Neural cell (in vitro differentiated cells): ENCODE measurements at regions not wholly inside any gene's neighbourhood (a gene's known extent, or its start where the extent isn't known, plus 50 kb on each side); places are given as distances from the start of the nearest gene placed in this dataset.
"Not testable (repeated sequence)": the region's sequence is repeated elsewhere in the genome, so short reads cannot be mapped to it uniquely, and the experiment has no call there.

Experiments
- H2AFZ ChIP-seq: fragments of 200-600, 300-800 bp; sonication (generic), shearing (Covaris generic); 2 replicates; pipeline ENCODE4 v1.6.0; 2014; ENCODE audit warnings: low read depth, mild to moderate bottlenecking, antibody characterized with exemption, low read length, moderate library complexity
- H3F3A ChIP-seq: fragments of 200-600 bp; shearing (Covaris generic); 2 replicates; pipeline ENCODE4 v1.6.1; 2016; ENCODE audit warnings: mild to moderate bottlenecking, moderate library complexity, mixed read lengths, antibody characterized with exemption, low read length; ENCODE audit not compliant: insufficient read depth, poor library complexity, severe bottlenecking
- H3K27ac ChIP-seq: fragments of 200-600, 300-800 bp; sonication (generic), shearing (Covaris generic); 2 replicates; pipeline ENCODE4 v1.5.1; 2014; ENCODE audit warnings: mild to moderate bottlenecking, low read length, moderate library complexity
- H3K27me3 ChIP-seq: fragments of 300-800, 200-600 bp; sonication (generic), shearing (Covaris generic); 2 replicates; pipeline ENCODE4 v1.6.0; 2014; ENCODE audit warnings: mild to moderate bottlenecking, low read depth, low read length, moderate library complexity; ENCODE audit not compliant: insufficient read depth
- H3K36me3 ChIP-seq: fragments of 300-800, 200-600 bp; sonication (generic), shearing (Covaris generic); 2 replicates; pipeline ENCODE4 v1.5.1; 2014; ENCODE audit warnings: mild to moderate bottlenecking, antibody characterized with exemption, low read length, moderate library complexity; ENCODE audit not compliant: insufficient read depth
- H3K4me2 ChIP-seq: fragments of 300-800, 200-600 bp; sonication (generic), shearing (Covaris generic); 2 replicates; pipeline ENCODE4 v1.6.0; 2014; ENCODE audit warnings: mild to moderate bottlenecking, low read length
- H3K4me3 ChIP-seq: fragments of 300-800, 200-600 bp; sonication (generic), shearing (Covaris generic); 2 replicates; pipeline ENCODE4 v1.5.1; 2014; ENCODE audit warnings: mild to moderate bottlenecking, low read length, moderate library complexity
- H3K79me2 ChIP-seq: fragments of 200-600 bp; shearing (Covaris generic); replicated peaks from 2 replicates; pipeline ENCODE4 v1.6.0; 2014; ENCODE audit warnings: mild to moderate bottlenecking, low read length, moderate library complexity; ENCODE audit not compliant: insufficient read depth
- H3K9ac ChIP-seq: fragments of 300-800, 200-600 bp; sonication (generic), shearing (Covaris generic); 2 replicates; pipeline ENCODE4 v1.6.1; 2016; ENCODE audit warnings: mild to moderate bottlenecking, low read length, mixed read lengths
- H3K9me2 ChIP-seq: fragments of 200-600 bp; shearing (Covaris generic); 2 replicates; pipeline ENCODE4 v1.6.1; 2016; ENCODE audit warnings: mild to moderate bottlenecking, low read length, mixed read lengths; ENCODE audit not compliant: insufficient read depth
- H3K9me3 ChIP-seq: fragments of 200-600, 300-800 bp; sonication (generic), shearing (Covaris generic); 2 replicates; pipeline ENCODE4 v1.6.1; 2016; ENCODE audit warnings: mild to moderate bottlenecking, mixed run types, low read length, moderate library complexity, mixed read lengths
- H4K20me1 ChIP-seq: fragments of 200-600 bp; shearing (Covaris generic); 2 replicates; pipeline ENCODE4 v1.6.1; 2016; ENCODE audit warnings: mild to moderate bottlenecking, mixed run types; ENCODE audit not compliant: insufficient read depth
- EP300 ChIP-seq: fragments of 450-650 bp; conservative IDR thresholded peaks from 2 replicates; pipeline ENCODE4 v1.6.1; 2014; ENCODE audit warnings: antibody characterized with exemption, mild to moderate bottlenecking, moderate library complexity; ENCODE audit not compliant: poor library complexity, severe bottlenecking
- EZH2 ChIP-seq: fragments of 200-600, 300-800 bp; shearing (Covaris generic), sonication (generic); IDR thresholded peaks from 2 replicates; pipeline ENCODE4 v1.6.1; 2014; ENCODE audit warnings: antibody characterized with exemption, low read length, borderline replicate concordance, mild to moderate bottlenecking; ENCODE audit not compliant: insufficient read depth, poor library complexity, severe bottlenecking
- MXI1 ChIP-seq: fragments of 450-650 bp; conservative IDR thresholded peaks from 2 replicates; pipeline ENCODE4 v1.6.1; 2014; ENCODE audit warnings: antibody characterized with exemption, mild to moderate bottlenecking; ENCODE audit not compliant: poor library complexity, severe bottlenecking
- POLR2AphosphoS5 ChIP-seq: IDR thresholded peaks from 2 replicates; pipeline ENCODE4 v1.6.1; 2012
- RAD21 ChIP-seq: fragments of 450-650 bp; conservative IDR thresholded peaks from 2 replicates; pipeline ENCODE4 v1.6.1; 2014; ENCODE audit warnings: antibody characterized with exemption, mild to moderate bottlenecking, moderate library complexity
- SMC3 ChIP-seq: fragments of 450-650 bp; conservative IDR thresholded peaks from 2 replicates; pipeline ENCODE4 v1.6.1; 2014; ENCODE audit warnings: antibody characterized with exemption, mild to moderate bottlenecking, moderate library complexity; ENCODE audit not compliant: poor library complexity
- TAF1 ChIP-seq: IDR thresholded peaks from 2 replicates; pipeline ENCODE4 v1.6.1; 2012; ENCODE audit warnings: low read depth
- TF ChIP-seq, protein P1 (sequence below): fragments of 450-650 bp; IDR thresholded peaks from 2 replicates; pipeline ENCODE4 v1.5.1; 2014; ENCODE audit warnings: antibody characterized with exemption, mild to moderate bottlenecking, moderate library complexity; ENCODE audit not compliant: poor library complexity, severe bottlenecking
- TF ChIP-seq, protein P2 (sequence below): IDR thresholded peaks from 2 replicates; pipeline ENCODE4 v1.6.1; 2012; ENCODE audit warnings: borderline replicate concordance

DNA sequence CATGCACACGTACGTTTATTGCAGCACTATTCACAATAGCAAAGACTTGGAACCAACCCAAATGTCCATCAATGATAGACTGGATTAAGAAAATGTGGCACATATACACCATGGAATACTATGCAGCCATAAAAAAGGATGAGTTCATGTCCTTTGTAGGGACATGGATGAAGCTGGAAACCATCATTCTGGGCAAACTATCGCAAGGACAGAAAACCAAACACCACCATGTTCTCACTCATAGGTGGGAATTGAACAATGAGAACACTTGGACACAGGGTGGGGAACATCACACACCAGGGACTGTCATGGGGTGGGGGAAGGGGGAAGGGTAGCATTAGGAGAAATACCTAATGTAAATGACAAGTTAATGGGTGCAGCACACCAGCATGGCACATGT, 94.8 kb upstream of the NDUFV2 start:
- H3K36me3 ChIP-seq, H3K9ac ChIP-seq, H3K79me2 ChIP-seq, H2AFZ ChIP-seq, H3F3A ChIP-seq, H3K9me2 ChIP-seq, H3K27me3 ChIP-seq, H3K9me3 ChIP-seq, H3K4me2 ChIP-seq, H3K4me3 ChIP-seq, H4K20me1 ChIP-seq, H3K27ac ChIP-seq: not testable (repeated sequence)

DNA sequence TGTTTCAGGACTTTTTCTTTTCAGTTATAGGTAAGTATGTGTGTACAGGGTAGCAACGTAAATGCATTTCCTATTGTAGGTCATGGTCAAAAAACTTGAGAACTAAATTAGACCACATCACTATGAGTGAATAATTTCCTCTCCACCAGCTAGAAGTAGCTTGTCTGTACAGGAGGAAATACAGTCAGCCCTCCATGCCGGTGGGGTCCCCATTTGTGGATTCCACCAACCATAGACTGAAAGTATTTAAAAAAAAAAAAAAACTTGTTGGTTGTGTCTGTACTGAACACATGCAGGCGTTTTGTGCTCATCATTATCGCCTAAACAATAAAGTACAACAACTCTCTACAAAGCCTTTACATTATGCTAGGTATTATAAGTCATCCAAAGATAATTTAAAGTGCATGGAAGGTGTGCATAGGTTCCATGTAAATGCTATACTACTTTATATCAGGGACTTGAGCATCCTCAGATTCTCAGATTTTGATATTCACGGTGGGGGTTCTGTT, 94.2 kb upstream of the NDUFV2 start:
- no peak overlapping the region for H3K27ac ChIP-seq
- H4K20me1 ChIP-seq, result no peaks in the 10 kb centered on the region
- no peaks in the 10 kb centered on the region for H3K27me3 ChIP-seq
- no peak overlapping the region for H3K4me3 ChIP-seq
- no peaks in the 10 kb centered on the region for H3F3A ChIP-seq
- H3K79me2 ChIP-seq, result no peaks in the 10 kb centered on the region
- no peak overlapping the region for H2AFZ ChIP-seq
- no peaks in the 10 kb centered on the region for H3K9me2 ChIP-seq
- no peak overlapping the region for H3K9ac ChIP-seq
- TF ChIP-seq SMC3 (no peak), EZH2 (no peak), EP300 (no peak), POLR2AphosphoS5 (no peak), TAF1 (no peak), RAD21 (no peak), MXI1 (no peak)
- TF ChIP-seq, protein P1, sequence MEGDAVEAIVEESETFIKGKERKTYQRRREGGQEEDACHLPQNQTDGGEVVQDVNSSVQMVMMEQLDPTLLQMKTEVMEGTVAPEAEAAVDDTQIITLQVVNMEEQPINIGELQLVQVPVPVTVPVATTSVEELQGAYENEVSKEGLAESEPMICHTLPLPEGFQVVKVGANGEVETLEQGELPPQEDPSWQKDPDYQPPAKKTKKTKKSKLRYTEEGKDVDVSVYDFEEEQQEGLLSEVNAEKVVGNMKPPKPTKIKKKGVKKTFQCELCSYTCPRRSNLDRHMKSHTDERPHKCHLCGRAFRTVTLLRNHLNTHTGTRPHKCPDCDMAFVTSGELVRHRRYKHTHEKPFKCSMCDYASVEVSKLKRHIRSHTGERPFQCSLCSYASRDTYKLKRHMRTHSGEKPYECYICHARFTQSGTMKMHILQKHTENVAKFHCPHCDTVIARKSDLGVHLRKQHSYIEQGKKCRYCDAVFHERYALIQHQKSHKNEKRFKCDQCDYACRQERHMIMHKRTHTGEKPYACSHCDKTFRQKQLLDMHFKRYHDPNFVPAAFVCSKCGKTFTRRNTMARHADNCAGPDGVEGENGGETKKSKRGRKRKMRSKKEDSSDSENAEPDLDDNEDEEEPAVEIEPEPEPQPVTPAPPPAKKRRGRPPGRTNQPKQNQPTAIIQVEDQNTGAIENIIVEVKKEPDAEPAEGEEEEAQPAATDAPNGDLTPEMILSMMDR, result no peak
- TF ChIP-seq, protein P2, sequence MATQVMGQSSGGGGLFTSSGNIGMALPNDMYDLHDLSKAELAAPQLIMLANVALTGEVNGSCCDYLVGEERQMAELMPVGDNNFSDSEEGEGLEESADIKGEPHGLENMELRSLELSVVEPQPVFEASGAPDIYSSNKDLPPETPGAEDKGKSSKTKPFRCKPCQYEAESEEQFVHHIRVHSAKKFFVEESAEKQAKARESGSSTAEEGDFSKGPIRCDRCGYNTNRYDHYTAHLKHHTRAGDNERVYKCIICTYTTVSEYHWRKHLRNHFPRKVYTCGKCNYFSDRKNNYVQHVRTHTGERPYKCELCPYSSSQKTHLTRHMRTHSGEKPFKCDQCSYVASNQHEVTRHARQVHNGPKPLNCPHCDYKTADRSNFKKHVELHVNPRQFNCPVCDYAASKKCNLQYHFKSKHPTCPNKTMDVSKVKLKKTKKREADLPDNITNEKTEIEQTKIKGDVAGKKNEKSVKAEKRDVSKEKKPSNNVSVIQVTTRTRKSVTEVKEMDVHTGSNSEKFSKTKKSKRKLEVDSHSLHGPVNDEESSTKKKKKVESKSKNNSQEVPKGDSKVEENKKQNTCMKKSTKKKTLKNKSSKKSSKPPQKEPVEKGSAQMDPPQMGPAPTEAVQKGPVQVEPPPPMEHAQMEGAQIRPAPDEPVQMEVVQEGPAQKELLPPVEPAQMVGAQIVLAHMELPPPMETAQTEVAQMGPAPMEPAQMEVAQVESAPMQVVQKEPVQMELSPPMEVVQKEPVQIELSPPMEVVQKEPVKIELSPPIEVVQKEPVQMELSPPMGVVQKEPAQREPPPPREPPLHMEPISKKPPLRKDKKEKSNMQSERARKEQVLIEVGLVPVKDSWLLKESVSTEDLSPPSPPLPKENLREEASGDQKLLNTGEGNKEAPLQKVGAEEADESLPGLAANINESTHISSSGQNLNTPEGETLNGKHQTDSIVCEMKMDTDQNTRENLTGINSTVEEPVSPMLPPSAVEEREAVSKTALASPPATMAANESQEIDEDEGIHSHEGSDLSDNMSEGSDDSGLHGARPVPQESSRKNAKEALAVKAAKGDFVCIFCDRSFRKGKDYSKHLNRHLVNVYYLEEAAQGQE, result no peak
- H3K36me3 ChIP-seq, result no peaks in the 10 kb centered on the region
- H3K4me2 ChIP-seq, result no peak overlapping the region
- no peaks in the 10 kb centered on the region for H3K9me3 ChIP-seq
